ENCODE measurements at regions not wholly inside any gene's neighbourhood (a gene's known extent, or its start where the extent isn't known, plus 50 kb on each side); places are given as distances from the start of the nearest gene placed in this dataset.

DNA sequence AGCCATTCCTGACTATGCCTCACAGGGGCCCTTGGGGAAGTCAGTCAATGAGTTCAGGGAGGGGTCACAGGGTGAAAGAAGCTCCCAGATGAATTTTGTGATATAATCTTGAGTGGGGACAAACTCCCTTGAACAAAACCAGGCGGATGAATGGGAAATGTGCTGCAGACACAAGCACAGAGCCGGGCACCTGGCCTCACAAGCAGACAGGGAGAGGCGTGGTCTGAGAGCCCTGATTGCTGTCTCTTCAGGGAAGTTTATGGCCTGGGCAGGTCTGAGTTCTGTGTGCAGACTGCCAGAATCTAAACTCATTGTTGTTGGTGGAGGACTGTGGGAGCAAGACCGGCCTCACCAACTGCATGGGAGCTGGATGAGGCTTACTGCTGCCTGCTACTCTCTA, 591.8 kb downstream of the EPHA3 start:
- no peak overlapping the region for H3K9ac ChIP-seq (replicated peaks; ENCODE audit: extremely low read depth, insufficient read depth, low read length)
- intact Hi-C loops (cut with micrococcal nuclease) (no loop called here), dilution Hi-C loops (cut with MboI; ENCODE audit: extremely low pct_ligation_motif_present, low sequenced_read_pairs) (no loop called here)
- ChIA-PET POLR2A (no interaction called here), CTCF (no interaction called here)
- H3K4me3 ChIP-seq (replicated peaks in 1 of 3; ENCODE audit: insufficient read depth in 1 of 3, low read depth in 1 of 3, low read length in 3 of 3), result no peak overlapping the region
- no peak overlapping the region for H3K27ac ChIP-seq (ENCODE audit: insufficient read depth, low read depth, low read length)
- no peaks in the 10 kb centered on the region for H4K20me1 ChIP-seq (replicated peaks; ENCODE audit: control insufficient read depth, extremely low read depth, insufficient read depth, low read length)
- FAIRE-seq (no peak), DNase-seq (ENCODE audit: low read depth, low spot score) (no peak)
- H3K4me2 ChIP-seq (ENCODE audit: insufficient read depth, low read length), result no peak overlapping the region
- H2AFZ ChIP-seq (ENCODE audit: low read depth, low read length), result no peak overlapping the region
- H3K79me2 ChIP-seq (ENCODE audit: control insufficient read depth, insufficient read depth, low read length), result no peaks in the 10 kb centered on the region
- no peaks in the 10 kb centered on the region for H3K9me3 ChIP-seq (replicated peaks; ENCODE audit: control insufficient read depth, insufficient read depth, low read length)
- TF ChIP-seq JUN (IDR thresholded peaks at IDR 0.05; ENCODE audit: borderline replicate concordance, insufficient read depth, insufficient read length, low read depth) (no peak), POLR2AphosphoS5 (IDR thresholded peaks at IDR 0.05; ENCODE audit: insufficient read depth, low read depth, low read length) (no peak), POLR2A (IDR thresholded peaks at IDR 0.05; ENCODE audit: low read depth, low read length) (no peak), EZH2 (IDR thresholded peaks at IDR 0.05; ENCODE audit: borderline replicate concordance, low read depth, low read length, severe bottlenecking) (no peak), MYC (IDR thresholded peaks at IDR 0.05; ENCODE audit: low read depth, low read length) (no peak), GATA2 (IDR thresholded peaks at IDR 0.05; ENCODE audit: insufficient read depth, insufficient read length, low read depth, low read length) (no peak), FOS (IDR thresholded peaks at IDR 0.05; ENCODE audit: borderline replicate concordance, insufficient read depth, low read length) (no peak), CTCF (IDR thresholded peaks at IDR 0.05; ENCODE audit: extremely low read depth in 1 of 2, insufficient read depth in 1 of 2, low read depth in 1 of 2, low read length in 2 of 2) (no peak)
- TF ChIP-seq, protein P1, sequence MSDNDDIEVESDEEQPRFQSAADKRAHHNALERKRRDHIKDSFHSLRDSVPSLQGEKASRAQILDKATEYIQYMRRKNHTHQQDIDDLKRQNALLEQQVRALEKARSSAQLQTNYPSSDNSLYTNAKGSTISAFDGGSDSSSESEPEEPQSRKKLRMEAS (IDR thresholded peaks at IDR 0.05; ENCODE audit: insufficient read depth, insufficient read length), result no peak
- H3K4me1 ChIP-seq (ENCODE audit: control insufficient read depth, extremely low read depth, insufficient read depth, low read length), result no peaks in the 10 kb centered on the region
- no TSS peak for BruUV-seq (replicated peaks)
- no peaks in the 10 kb centered on the region for H3K27me3 ChIP-seq (ENCODE audit: control insufficient read depth in 2 of 2, insufficient read depth in 2 of 2, low read length in 2 of 2)
- no peaks in the 10 kb centered on the region for H3K36me3 ChIP-seq (ENCODE audit: control insufficient read depth in 2 of 2, extremely low read depth in 1 of 2, insufficient read depth in 2 of 2, low read length in 2 of 2)
- H3K9me1 ChIP-seq (replicated peaks; ENCODE audit: control insufficient read depth, extremely low read depth, insufficient read depth, low read length), result no peaks in the 10 kb centered on the region

Data from endothelial cell of umbilical vein (primary cell).